HepG2 (cell line): ENCODE measurements at regions not wholly inside any gene's neighbourhood (a gene's known extent, or its start where the extent isn't known, plus 50 kb on each side); places are given as distances from the start of the nearest gene placed in this dataset.
A peak's percentile ranks its signal among the peaks of the same experiment; 100 is the strongest.

ENCODE experiments used
- ATAC-seq: fragments of 200-7000 bp; cut with Tn5 transposase; 3 replicates; pipeline ENCODE4 v1.9.1; 2020; ENCODE audit warnings: mild to moderate bottlenecking, moderate library complexity
- BruUV-seq: library from RNA; stranded (reverse); fragments of 400-500 nt; replicated peaks from 2 replicates; lab custom pipeline; 2021; lab: Mats Ljungman, UMichigan
- CTCF ChIA-PET: fragments of 300-600 bp; formaldehyde crosslinking; extraction: SDS; loops from one replicate; lab custom pipeline; 2021; ENCODE audit warnings: low total read pairs, inconsistent platforms, low intra/inter-chr PET ratio; lab: Yijun Ruan, JAX
- POLR2A ChIA-PET: fragments of 350-600 bp; sonication (Branson Sonifier 250); formaldehyde crosslinking; loops from one replicate; lab custom pipeline; 2020; ENCODE audit warnings: antibody characterized with exemption, inconsistent platforms; lab: Yijun Ruan, JAX
- DNase-seq: peaks from one replicate; pipeline ENCODE4 v3.0.0-alpha.2; 2015; ENCODE audit warnings: low spot score
- FAIRE-seq: peaks from 3 replicates; lab custom pipeline; 2011; peaks lifted over from hg19 to GRCh38; lab: Jason Lieb, UNC
- H2AFZ ChIP-seq: one replicate; pipeline ENCODE4 v1.6.1; 2011; ENCODE audit warnings: low read length, inconsistent platforms
- H3K27ac ChIP-seq: fragments of 300-600 bp; 3 replicates; pipeline ENCODE4 v1.8.0; 2011; ENCODE audit warnings: mixed run types, mild to moderate bottlenecking, mixed read lengths, low read length, inconsistent platforms; ENCODE audit not compliant: insufficient read depth; ENCODE audit errors: extremely low read length
- H3K27me3 ChIP-seq, 2 experiments: fragments of 200-600 bp in 1 of 2; 2 replicates in 1 of 2; 3 replicates in 1 of 2; pipeline versions ENCODE4 v1.6.0 to v1.8.0; 2011; ENCODE audit warnings: low read length in 2 of 2, mild to moderate bottlenecking in 2 of 2, moderate library complexity in 2 of 2, inconsistent platforms in 1 of 2; ENCODE audit not compliant: insufficient read depth in 2 of 2, control insufficient read depth in 1 of 2
- H3K36me3 ChIP-seq, 2 experiments: fragments of 200-600 bp in 1 of 2; replicated peaks in 1 of 2; 2 replicates in 1 of 2; 3 replicates in 1 of 2; pipeline versions ENCODE4 v1.5.1 to v1.8.0; 2011; ENCODE audit warnings: low read length in 2 of 2, inconsistent platforms in 1 of 2; ENCODE audit not compliant: insufficient read depth in 2 of 2, control insufficient read depth in 1 of 2
- H3K4me1 ChIP-seq: 2 replicates; pipeline ENCODE4 v1.5.1; 2012; ENCODE audit warnings: low read length, inconsistent platforms; ENCODE audit not compliant: insufficient read depth
- H3K4me2 ChIP-seq: 2 replicates; pipeline ENCODE4 v1.6.0; 2011; ENCODE audit warnings: low read depth, low read length, inconsistent platforms
- H3K4me3 ChIP-seq, 3 experiments: fragments of 200-600 bp in 1 of 3; sonication (generic), shearing (Covaris generic) in 1 of 3; replicated peaks in 1 of 3; 2 replicates each; pipeline ENCODE4 v1.5.1; 2011 to 2016; ENCODE audit warnings: low read length in 3 of 3, inconsistent platforms in 2 of 3, low read depth in 2 of 3, mild to moderate bottlenecking in 2 of 3, control low read depth in 1 of 3, mixed read lengths in 1 of 3; ENCODE audit not compliant: insufficient read depth in 1 of 3
- H3K79me2 ChIP-seq: one replicate; pipeline ENCODE4 v1.6.1; 2011; ENCODE audit warnings: low read length, inconsistent platforms; ENCODE audit not compliant: insufficient read depth
- H3K9ac ChIP-seq: 2 replicates; pipeline ENCODE4 v1.6.0; 2011; ENCODE audit warnings: mild to moderate bottlenecking, low read depth, low read length, inconsistent platforms; ENCODE audit not compliant: insufficient read depth
- H3K9me3 ChIP-seq: 2 replicates; pipeline ENCODE4 v1.5.1; 2012; ENCODE audit warnings: mild to moderate bottlenecking, low read length
- H4K20me1 ChIP-seq: 2 replicates; pipeline ENCODE4 v1.6.0; 2011; ENCODE audit warnings: inconsistent platforms, mild to moderate bottlenecking, low read length, moderate library complexity; ENCODE audit not compliant: insufficient read depth
- ATF1 ChIP-seq: IDR thresholded peaks from 2 replicates; pipeline ENCODE4 v1.6.1; 2016; ENCODE audit warnings: mild to moderate bottlenecking, control low read depth
- CTCF ChIP-seq: sonication (generic); formaldehyde crosslinking; IDR thresholded peaks from 2 replicates; pipeline ENCODE4 v1.5.0; 2020; ENCODE audit warnings: mild to moderate bottlenecking, missing genetic modification reagents, moderate library complexity
- EHMT2 ChIP-seq: fragments of 200-600 bp; sonication (generic); IDR thresholded peaks from 2 replicates; pipeline ENCODE4 v1.7.0; 2017; ENCODE audit warnings: antibody characterized with exemption, low read depth, low read length, borderline replicate concordance
- GFI1 ChIP-seq: sonication (generic); formaldehyde crosslinking; IDR thresholded peaks from 2 replicates; pipeline ENCODE4 v1.5.0; 2020; ENCODE audit warnings: missing genetic modification reagents, mild to moderate bottlenecking, borderline replicate concordance
- JUN ChIP-seq: sonication (generic); formaldehyde crosslinking; IDR thresholded peaks from 2 replicates; pipeline ENCODE4 v1.4.0; 2020; ENCODE audit warnings: mild to moderate bottlenecking, missing genetic modification reagents
- KDM3A ChIP-seq: IDR thresholded peaks from 2 replicates; pipeline ENCODE4 v1.6.1; 2018; ENCODE audit warnings: low read depth, missing compliant biosample characterization
- KDM5A ChIP-seq: fragments of 200-600 bp; sonication (generic); IDR thresholded peaks from 2 replicates; pipeline ENCODE4 v1.7.0; 2018; ENCODE audit warnings: antibody characterized with exemption, mild to moderate bottlenecking, low read length, borderline replicate concordance
- MIXL1 ChIP-seq: IDR thresholded peaks from 2 replicates; pipeline ENCODE4 v1.6.1; 2016
- NFRKB ChIP-seq: fragments of 450-650 bp; IDR thresholded peaks from 2 replicates; pipeline ENCODE4 v1.6.1; 2017
- POGK ChIP-seq: sonication (generic); formaldehyde crosslinking; conservative IDR thresholded peaks from 2 replicates; pipeline ENCODE4 v1.8.0; 2022; ENCODE audit warnings: mild to moderate bottlenecking, moderate library complexity, missing genetic modification reagents
- REXO4 ChIP-seq: sonication (generic); formaldehyde crosslinking; IDR thresholded peaks from 2 replicates; pipeline ENCODE4 v1.8.0; 2022; ENCODE audit warnings: missing genetic modification reagents, mild to moderate bottlenecking, borderline replicate concordance
- SMC3 ChIP-seq: IDR thresholded peaks from 2 replicates; pipeline ENCODE4 v1.6.1; 2011; ENCODE audit warnings: low read length, improper control_type of control experiment
- SMYD3 ChIP-seq: sonication (generic); formaldehyde crosslinking; IDR thresholded peaks from 2 replicates; pipeline ENCODE4 v1.8.1; 2023; ENCODE audit warnings: mild to moderate bottlenecking, missing genetic modification reagents
- STAG1 ChIP-seq: sonication (generic); formaldehyde crosslinking; IDR thresholded peaks from 2 replicates; pipeline ENCODE4 v1.4.0; 2020; ENCODE audit warnings: missing genetic modification reagents
- YEATS4 ChIP-seq: sonication (generic); formaldehyde crosslinking; IDR thresholded peaks from 2 replicates; pipeline ENCODE4 v1.4.0; 2020; ENCODE audit warnings: missing genetic modification reagents, borderline replicate concordance
- ZBTB20 ChIP-seq: sonication (generic); formaldehyde crosslinking; IDR thresholded peaks from 2 replicates; pipeline ENCODE4 v1.8.1; 2023; ENCODE audit warnings: missing genetic modification reagents, low read depth, mild to moderate bottlenecking, borderline replicate concordance
- ZFP82 ChIP-seq: sonication (generic); formaldehyde crosslinking; IDR thresholded peaks from 2 replicates; pipeline ENCODE4 v1.5.1; 2020; ENCODE audit warnings: mild to moderate bottlenecking, missing genetic modification reagents, borderline replicate concordance
- ZNF24 ChIP-seq: fragments of 450-650 bp; IDR thresholded peaks from 2 replicates; pipeline ENCODE4 v1.6.1; 2017; ENCODE audit warnings: antibody characterized with exemption, mild to moderate bottlenecking
- ZNF263 ChIP-seq: sonication (generic); formaldehyde crosslinking; IDR thresholded peaks from 2 replicates; pipeline ENCODE4 v1.4.0; 2020; ENCODE audit warnings: missing genetic modification reagents
- ZNF331 ChIP-seq: sonication (generic); formaldehyde crosslinking; IDR thresholded peaks from 2 replicates; pipeline ENCODE4 v1.4.0; 2020; ENCODE audit warnings: missing genetic modification reagents
- ZNF552 ChIP-seq: sonication (generic); formaldehyde crosslinking; IDR thresholded peaks from 2 replicates; pipeline ENCODE4 v1.9.0; 2022; ENCODE audit warnings: missing genetic modification reagents, mild to moderate bottlenecking, borderline replicate concordance
- ZNF570 ChIP-seq: sonication (generic); formaldehyde crosslinking; IDR thresholded peaks from 2 replicates; pipeline ENCODE4 v1.4.0; 2020; ENCODE audit warnings: mild to moderate bottlenecking, missing genetic modification reagents, borderline replicate concordance
- ZNF7 ChIP-seq: IDR thresholded peaks from 2 replicates; pipeline ENCODE4 v1.6.1; 2016; ENCODE audit warnings: missing biosample characterization, missing genetic modification reagents
- ZNF883 ChIP-seq: sonication (generic); formaldehyde crosslinking; IDR thresholded peaks from 2 replicates; pipeline ENCODE4 v1.5.1; 2020; ENCODE audit warnings: mild to moderate bottlenecking, missing genetic modification reagents; ENCODE audit errors: not compliant biosample characterization
- WGBS: methylation state at CpG from one replicate; pipeline ENCODE4 v1.1.6; 2017; ENCODE audit warnings: low lambda C conversion rate; 5-methylcytosine and 5-hydroxymethylcytosine counted together
- in situ Hi-C: cut with HindIII; loops from 2 replicates; pipeline ENCODE4 v1.10.0; 2017; ENCODE audit warnings: low pct_unique_long_range_greater_than_20kb; ENCODE audit not compliant: extremely low pct_ligation_motif_present
- intact Hi-C: fragments of 100-400 bp; cut with micrococcal nuclease; formaldehyde crosslinking; loops from one replicate; pipeline ENCODE4 v1.10.0; 2022; ENCODE audit not compliant: unreplicated experiment

- POLR2A ChIA-PET = no interaction called here
- no TSS peak for BruUV-seq
- in situ Hi-C loops (no loop called here), intact Hi-C loops (loop anchor here (5.0 kb wide), 1 partner anchor 1020 kb away; no protein-coding TSS in a partner anchor)
- Histone ChIP-seq H3K9ac (no peak overlapping the region), H3K27ac (no peak overlapping the region), H3K36me3 (no peaks in the 10 kb centered on the region), H3K4me1 (no peaks in the 10 kb centered on the region), H3K27me3 (no peaks in the 10 kb centered on the region), H3K79me2 (no peaks in the 10 kb centered on the region), H2AFZ (no peak overlapping the region), H3K4me2 (no peak overlapping the region), H3K9me3 (no peaks in the 10 kb centered on the region), H3K4me3 (no peak overlapping the region), H4K20me1 (no peaks in the 10 kb centered on the region)
- ATAC-seq (peak; percentile 90), FAIRE-seq (no peak), DNase-seq (peak; percentile 31)
- WGBS = 3% methylated on average over 5 of the region's 5 CpGs
- CTCF ChIA-PET = interaction anchor here (1.5 kb wide), 1 partner anchor 370 kb away, joined by 9 read pairs; no protein-coding TSS in a partner anchor
- no peak for TF ChIP-seq ZNF570
- no peak for TF ChIP-seq KDM5A
- peak; percentile 39; the same call in 1 of the 2 replicates for TF ChIP-seq SMC3
- no peak for TF ChIP-seq POGK (CRISPR knock-in tag)
- TF ChIP-seq ZNF552 = no peak
- TF ChIP-seq REXO4 = no peak
- no peak for TF ChIP-seq JUN (CRISPR knock-in tag)
- TF ChIP-seq KDM3A (CRISPR knock-in tag) = no peak
- no peak for TF ChIP-seq ZNF263 (CRISPR knock-in tag)
- TF ChIP-seq SMYD3 = no peak
- TF ChIP-seq STAG1 (CRISPR knock-in tag) = peak; percentile 71
- no peak for TF ChIP-seq NFRKB
- TF ChIP-seq ATF1 (CRISPR knock-in tag) = no peak
- no peak for TF ChIP-seq YEATS4 (CRISPR knock-in tag)
- TF ChIP-seq ZNF7 = no peak
- TF ChIP-seq ZNF883 (CRISPR knock-in tag) = no peak
- peak; percentile 63 for TF ChIP-seq CTCF
- no peak for TF ChIP-seq ZNF24
- TF ChIP-seq ZFP82 = no peak
- 0 out of 2 replicates have a peak, but pooled peaks have one; percentile 18 for TF ChIP-seq MIXL1 (CRISPR knock-in tag)
- no peak for TF ChIP-seq ZNF331
- no peak for TF ChIP-seq GFI1
- TF ChIP-seq ZBTB20 (CRISPR knock-in tag) = no peak
- TF ChIP-seq EHMT2 = no peak
These were observed 333.7 kb downstream of the ELAVL2 start for GRCh38 chr9:23492126-23493002.
